Astrocyte (in vitro differentiated cells and primary cell): ENCODE measurements at regions not wholly inside any gene's neighbourhood (a gene's known extent, or its start where the extent isn't known, plus 50 kb on each side); places are given as distances from the start of the nearest gene placed in this dataset.

Experiments used
- DNase-seq: peaks from one replicate; pipeline ENCODE4 v3.0.0-alpha.2; 2010; ENCODE audit warnings: low read depth
- FAIRE-seq: peaks from 2 replicates; lab custom pipeline; 2011; peaks lifted over from hg19 to GRCh38; lab: Jason Lieb, UNC
- H2AFZ ChIP-seq: 2 replicates; pipeline ENCODE4 v1.6.0; 2012; ENCODE audit warnings: low read depth, low read length, inconsistent platforms
- H3K27ac ChIP-seq: 2 replicates; pipeline ENCODE4 v1.5.1; 2011; ENCODE audit warnings: low read depth, low read length, inconsistent platforms
- H3K27me3 ChIP-seq: 2 replicates; pipeline ENCODE4 v1.6.0; 2011; ENCODE audit warnings: low read length, inconsistent platforms; ENCODE audit not compliant: insufficient read depth
- H3K36me3 ChIP-seq: 2 replicates; pipeline ENCODE4 v1.5.1; 2011; ENCODE audit warnings: low read length, inconsistent platforms; ENCODE audit not compliant: insufficient read depth
- H3K4me1 ChIP-seq: 2 replicates; pipeline ENCODE4 v1.5.1; 2011; ENCODE audit warnings: low read length, inconsistent platforms; ENCODE audit not compliant: insufficient read depth
- H3K4me2 ChIP-seq: 2 replicates; pipeline ENCODE4 v1.6.0; 2012; ENCODE audit warnings: low read length, inconsistent platforms
- H3K4me3 ChIP-seq: 2 replicates; pipeline ENCODE4 v1.5.1; 2011; ENCODE audit warnings: low read depth, mild to moderate bottlenecking, low read length, inconsistent platforms; ENCODE audit not compliant: insufficient read depth
- H3K79me2 ChIP-seq: 2 replicates; pipeline ENCODE4 v1.6.0; 2012; ENCODE audit warnings: mild to moderate bottlenecking, low read length, inconsistent platforms; ENCODE audit not compliant: insufficient read depth
- H3K9ac ChIP-seq: 2 replicates; pipeline ENCODE4 v1.6.0; 2012; ENCODE audit warnings: mild to moderate bottlenecking, low read length, inconsistent platforms
- H3K9me3 ChIP-seq: 2 replicates; pipeline ENCODE4 v1.5.1; 2012; ENCODE audit warnings: low read depth, mild to moderate bottlenecking, low read length, inconsistent platforms; ENCODE audit not compliant: insufficient read depth
- H4K20me1 ChIP-seq: 2 replicates; pipeline ENCODE4 v1.6.0; 2012; ENCODE audit warnings: low read length, inconsistent platforms; ENCODE audit not compliant: insufficient read depth
- H3K27ac Mint-ChIP-seq: one replicate; pipeline ENCODE4 v1.8.0; 2021; ENCODE audit warnings: mild to moderate bottlenecking, mixed read lengths; ENCODE audit not compliant: unreplicated experiment
- H3K27me3 Mint-ChIP-seq: one replicate; pipeline ENCODE4 v1.8.0; 2021; ENCODE audit warnings: low read depth, mixed read lengths; ENCODE audit not compliant: unreplicated experiment
- H3K36me3 Mint-ChIP-seq: one replicate; pipeline ENCODE4 v1.8.0; 2021; ENCODE audit warnings: low read depth, mixed read lengths; ENCODE audit not compliant: unreplicated experiment
- H3K4me1 Mint-ChIP-seq: one replicate; pipeline ENCODE4 v1.8.0; 2021; ENCODE audit warnings: low read depth, mixed read lengths; ENCODE audit not compliant: unreplicated experiment
- H3K4me3 Mint-ChIP-seq: one replicate; pipeline ENCODE4 v1.8.0; 2021; ENCODE audit warnings: mild to moderate bottlenecking, moderate library complexity, mixed read lengths; ENCODE audit not compliant: unreplicated experiment
- H3K9me3 Mint-ChIP-seq: one replicate; pipeline ENCODE4 v1.8.0; 2021; ENCODE audit warnings: mild to moderate bottlenecking, mixed read lengths; ENCODE audit not compliant: unreplicated experiment
- CTCF ChIP-seq: IDR thresholded peaks from 2 replicates; pipeline ENCODE4 v1.5.1; 2011; ENCODE audit warnings: low read depth, mild to moderate bottlenecking, inconsistent platforms, low read length, moderate library complexity; ENCODE audit not compliant: insufficient read depth
- EZH2 ChIP-seq: IDR thresholded peaks from 2 replicates; pipeline ENCODE4 v1.6.1; 2012; ENCODE audit warnings: mild to moderate bottlenecking, low read length, inconsistent platforms; ENCODE audit not compliant: insufficient read depth

GRCh38 chr7:128145191-128145590 is 95.9 kb upstream of the LEP start:
- Mint-ChIP-seq H3K4me1 (no peaks in the 10 kb centered on the region), H3K9me3 (no peaks in the 10 kb centered on the region), H3K27ac (no peak overlapping the region), H3K4me3 (no peak overlapping the region), H3K36me3 (no peaks in the 10 kb centered on the region), H3K27me3 (peaks cover 11% of the 10 kb centered on the region)
- H3K79me2 ChIP-seq: no peaks in the 10 kb centered on the region
- H3K27me3 ChIP-seq: peaks cover 12% of the 10 kb centered on the region
- no peaks in the 10 kb centered on the region for H3K4me1 ChIP-seq
- TF ChIP-seq EZH2: no peak
- no peak for TF ChIP-seq CTCF
- no peak overlapping the region for H3K9ac ChIP-seq
- no peak for FAIRE-seq
- H4K20me1 ChIP-seq: no peaks in the 10 kb centered on the region
- no peak overlapping the region for H3K4me2 ChIP-seq
- H3K36me3 ChIP-seq: no peaks in the 10 kb centered on the region
- peaks cover 3% of the 10 kb centered on the region for H3K9me3 ChIP-seq
- no peak overlapping the region for H2AFZ ChIP-seq
- DNase-seq: no peak
- no peak overlapping the region for H3K27ac ChIP-seq
- no peak overlapping the region for H3K4me3 ChIP-seq

GRCh38 chr7:128146052-128146451 is 95.0 kb upstream of the LEP start:
- Histone ChIP-seq H2AFZ (no peak overlapping the region), H3K79me2 (no peaks in the 10 kb centered on the region), H3K9me3 (peaks cover 3% of the 10 kb centered on the region), H3K4me2 (no peak overlapping the region), H3K9ac (no peak overlapping the region), H3K4me1 (no peaks in the 10 kb centered on the region), H4K20me1 (no peaks in the 10 kb centered on the region), H3K4me3 (no peak overlapping the region), H3K36me3 (no peaks in the 10 kb centered on the region), H3K27me3 (peaks cover 20% of the 10 kb centered on the region), H3K27ac (no peak overlapping the region)
- Mint-ChIP-seq H3K9me3 (no peaks in the 10 kb centered on the region), H3K27ac (no peak overlapping the region), H3K36me3 (no peaks in the 10 kb centered on the region), H3K4me3 (no peak overlapping the region), H3K4me1 (no peaks in the 10 kb centered on the region), H3K27me3 (peaks cover 19% of the 10 kb centered on the region)
- FAIRE-seq (no peak), DNase-seq (no peak)
- TF ChIP-seq EZH2 (no peak), CTCF (no peak)

- FAIRE-seq: no peak
Measured at GRCh38 chr7:128148676-128149075, 92.4 kb upstream of the LEP start.

More at GRCh38 chr7:128148676-128149075, 92.4 kb upstream of the LEP start:
- no peak overlapping the region for H3K27ac ChIP-seq
- no peak overlapping the region for H3K4me3 ChIP-seq
- H3K9ac ChIP-seq: no peak overlapping the region
- Mint-ChIP-seq H3K27ac (no peak overlapping the region), H3K36me3 (peaks cover 2% of the 10 kb centered on the region), H3K4me3 (no peak overlapping the region), H3K9me3 (no peaks in the 10 kb centered on the region), H3K4me1 (no peaks in the 10 kb centered on the region), H3K27me3 (peaks cover 31% of the 10 kb centered on the region)
- no peak for TF ChIP-seq EZH2
- TF ChIP-seq CTCF: no peak
- no peaks in the 10 kb centered on the region for H3K36me3 ChIP-seq
- no peaks in the 10 kb centered on the region for H4K20me1 ChIP-seq
- DNase-seq: no peak
- no peak overlapping the region for H2AFZ ChIP-seq
- H3K9me3 ChIP-seq: peaks cover 3% of the 10 kb centered on the region
- no peaks in the 10 kb centered on the region for H3K79me2 ChIP-seq
- H3K27me3 ChIP-seq: peaks cover 22% of the 10 kb centered on the region
- H3K4me2 ChIP-seq: no peak overlapping the region
- H3K4me1 ChIP-seq: no peaks in the 10 kb centered on the region
